A673 (cell line): ENCODE measurements at regions not wholly inside any gene's neighbourhood (a gene's known extent, or its start where the extent isn't known, plus 50 kb on each side); places are given as distances from the start of the nearest gene placed in this dataset.

Experiments
- BruUV-seq: library from RNA; stranded (reverse); fragments of 400-500 nt; replicated peaks from 2 replicates; lab custom pipeline; 2021; lab: Mats Ljungman, UMichigan
- CTCF ChIA-PET: fragments of 300-600 bp; sonication (Branson Sonifier 250); formaldehyde crosslinking; loops from one replicate; lab custom pipeline; 2022; ENCODE audit warnings: antibody characterized with exemption; lab: Charles Lee
- POLR2A ChIA-PET: fragments of 300-600 bp; sonication (Branson Sonifier 250); formaldehyde crosslinking; loops from one replicate; lab custom pipeline; 2022; ENCODE audit warnings: antibody characterized with exemption; ENCODE audit not compliant: low non-redundant PET; lab: Charles Lee
- DNase-seq: peaks from one replicate; pipeline ENCODE4 v3.0.0-alpha.2; 2015; ENCODE audit warnings: low spot score
- H3K27ac ChIP-seq: fragments of 200-600 bp; sonication (generic); 2 replicates; pipeline ENCODE4 v1.5.1; 2016; ENCODE audit warnings: mixed run types, low read depth, mild to moderate bottlenecking, mixed read lengths, antibody characterized with exemption, low read length; ENCODE audit not compliant: poor library complexity, severe bottlenecking
- H3K27me3 ChIP-seq: fragments of 200-600 bp; sonication (generic); replicated peaks from 2 replicates; pipeline ENCODE4 v1.6.1; 2017; ENCODE audit warnings: mixed run types, low read depth, mild to moderate bottlenecking, mixed read lengths, antibody characterized with exemption, low read length; ENCODE audit not compliant: insufficient read depth, poor library complexity
- H3K36me3 ChIP-seq: fragments of 200-600 bp; sonication (generic); 2 replicates; pipeline ENCODE4 v1.6.1; 2016; ENCODE audit warnings: mixed run types, mild to moderate bottlenecking, mixed read lengths, antibody characterized with exemption, low read length; ENCODE audit not compliant: insufficient read depth, poor library complexity, severe bottlenecking
- H3K4me1 ChIP-seq: fragments of 200-600 bp; sonication (generic); 2 replicates; pipeline ENCODE4 v1.6.1; 2017; ENCODE audit warnings: mixed run types, mild to moderate bottlenecking, mixed read lengths, antibody characterized with exemption, low read length; ENCODE audit not compliant: insufficient read depth, poor library complexity, severe bottlenecking
- H3K4me3 ChIP-seq: fragments of 200-600 bp; sonication (generic); 2 replicates; pipeline ENCODE4 v1.5.1; 2016; ENCODE audit warnings: low read depth, mixed run types, mild to moderate bottlenecking, mixed read lengths, low read length; ENCODE audit not compliant: poor library complexity, severe bottlenecking
- H3K9me3 ChIP-seq: fragments of 200-600 bp; sonication (generic); 2 replicates; pipeline ENCODE4 v1.6.1; 2016; ENCODE audit warnings: mixed run types, low read depth, mild to moderate bottlenecking, mixed read lengths, antibody characterized with exemption, low read length; ENCODE audit not compliant: poor library complexity, severe bottlenecking
- EZH2 ChIP-seq: fragments of 200-600 bp; sonication (generic); IDR thresholded peaks from 2 replicates; pipeline ENCODE4 v1.6.1; 2017; ENCODE audit warnings: borderline replicate concordance, low read depth, mild to moderate bottlenecking, mixed read lengths, antibody characterized with exemption, low read length; ENCODE audit not compliant: poor library complexity, severe bottlenecking
- intact Hi-C: fragments of 100-400 bp; cut with micrococcal nuclease; formaldehyde crosslinking; loops from one replicate; pipeline ENCODE4 v1.10.0; 2022; ENCODE audit not compliant: unreplicated experiment
- TF ChIP-seq, protein P1 (sequence below): fragments of 300-800, 200-600 bp; sonication (generic); conservative IDR thresholded peaks from 2 replicates; pipeline ENCODE4 v1.5.1; 2017; ENCODE audit warnings: low read depth, mild to moderate bottlenecking, antibody characterized with exemption, low read length, moderate library complexity, mixed read lengths

GRCh38 chr3:6608843-6609242, 252.1 kb upstream of the GRM7 start:
- TF ChIP-seq, protein P1, sequence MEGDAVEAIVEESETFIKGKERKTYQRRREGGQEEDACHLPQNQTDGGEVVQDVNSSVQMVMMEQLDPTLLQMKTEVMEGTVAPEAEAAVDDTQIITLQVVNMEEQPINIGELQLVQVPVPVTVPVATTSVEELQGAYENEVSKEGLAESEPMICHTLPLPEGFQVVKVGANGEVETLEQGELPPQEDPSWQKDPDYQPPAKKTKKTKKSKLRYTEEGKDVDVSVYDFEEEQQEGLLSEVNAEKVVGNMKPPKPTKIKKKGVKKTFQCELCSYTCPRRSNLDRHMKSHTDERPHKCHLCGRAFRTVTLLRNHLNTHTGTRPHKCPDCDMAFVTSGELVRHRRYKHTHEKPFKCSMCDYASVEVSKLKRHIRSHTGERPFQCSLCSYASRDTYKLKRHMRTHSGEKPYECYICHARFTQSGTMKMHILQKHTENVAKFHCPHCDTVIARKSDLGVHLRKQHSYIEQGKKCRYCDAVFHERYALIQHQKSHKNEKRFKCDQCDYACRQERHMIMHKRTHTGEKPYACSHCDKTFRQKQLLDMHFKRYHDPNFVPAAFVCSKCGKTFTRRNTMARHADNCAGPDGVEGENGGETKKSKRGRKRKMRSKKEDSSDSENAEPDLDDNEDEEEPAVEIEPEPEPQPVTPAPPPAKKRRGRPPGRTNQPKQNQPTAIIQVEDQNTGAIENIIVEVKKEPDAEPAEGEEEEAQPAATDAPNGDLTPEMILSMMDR: no peak
- TF ChIP-seq EZH2: no peak
- DNase-seq: no peak
- Histone ChIP-seq H3K27ac (no peak overlapping the region), H3K36me3 (no peaks in the 10 kb centered on the region), H3K27me3 (no peaks in the 10 kb centered on the region), H3K4me3 (no peak overlapping the region), H3K4me1 (no peaks in the 10 kb centered on the region), H3K9me3 (no peaks in the 10 kb centered on the region)
- POLR2A ChIA-PET: no interaction called here
- CTCF ChIA-PET: no interaction called here
- BruUV-seq: no TSS peak
- intact Hi-C loops: no loop called here

DNA sequence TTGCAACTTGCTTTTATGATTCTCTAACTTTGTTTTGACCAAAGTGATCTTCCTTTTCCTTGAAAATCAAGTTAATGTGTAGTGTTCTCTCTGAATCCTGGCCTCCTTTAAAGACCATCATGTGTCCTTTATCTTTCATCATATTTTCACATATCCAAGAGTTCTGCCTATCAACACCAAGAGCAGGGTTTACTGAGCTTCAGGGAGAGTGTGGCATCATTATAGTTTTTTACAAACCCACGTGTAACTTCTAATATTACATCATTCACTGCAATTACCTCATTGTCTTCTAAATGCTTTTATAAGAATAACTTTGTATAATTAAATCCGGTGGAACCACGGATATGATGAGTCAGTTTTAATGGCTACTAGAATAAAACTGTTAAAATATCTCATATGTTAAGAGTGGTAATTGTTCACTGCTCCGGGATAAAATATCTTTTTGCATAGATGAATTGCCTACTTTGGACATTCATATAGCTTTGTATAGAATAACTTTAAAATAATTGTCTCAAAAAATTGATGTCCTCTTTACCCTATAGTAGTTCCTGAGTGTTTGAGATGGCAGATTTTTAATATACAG, 248.8 kb upstream of the GRM7 start:
- POLR2A ChIA-PET: no interaction called here
- BruUV-seq: no TSS peak
- Histone ChIP-seq H3K4me3 (no peak overlapping the region), H3K9me3 (no peaks in the 10 kb centered on the region), H3K4me1 (no peaks in the 10 kb centered on the region), H3K27ac (no peak overlapping the region), H3K27me3 (no peaks in the 10 kb centered on the region), H3K36me3 (no peaks in the 10 kb centered on the region)
- intact Hi-C loops: no loop called here
- CTCF ChIA-PET: no interaction called here
- TF ChIP-seq, protein P1: no peak
- no peak for TF ChIP-seq EZH2
- no peak for DNase-seq

DNA sequence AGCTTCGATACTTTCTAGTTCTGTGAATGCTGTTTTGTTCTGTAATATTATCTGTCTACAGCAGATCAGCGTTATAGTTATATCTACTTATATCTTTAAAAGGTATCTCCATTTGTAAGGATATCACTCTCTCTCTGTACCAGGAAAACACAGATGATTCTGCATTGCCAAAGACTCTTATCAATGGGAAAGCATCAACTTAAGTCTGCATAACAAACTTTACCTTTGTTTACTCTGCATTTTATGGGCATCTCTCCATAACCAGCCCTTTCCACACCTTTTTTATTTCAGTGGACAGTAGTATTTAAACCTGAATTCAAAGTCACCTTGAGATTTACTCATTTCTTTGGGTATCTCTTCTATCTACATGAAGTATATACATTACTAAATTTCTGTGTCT, 238.7 kb upstream of the GRM7 start:
- Histone ChIP-seq H3K4me1 (no peaks in the 10 kb centered on the region), H3K9me3 (no peaks in the 10 kb centered on the region), H3K4me3 (no peak overlapping the region), H3K27me3 (no peaks in the 10 kb centered on the region), H3K27ac (no peak overlapping the region), H3K36me3 (no peaks in the 10 kb centered on the region)
- intact Hi-C loops: no loop called here
- CTCF ChIA-PET: no interaction called here
- POLR2A ChIA-PET: no interaction called here
- BruUV-seq: no TSS peak
- TF ChIP-seq, protein P1: no peak
- TF ChIP-seq EZH2: no peak
- DNase-seq: no peak
